GM18519 (cell line): ENCODE measurements at regions not wholly inside any gene's neighbourhood (a gene's known extent, or its start where the extent isn't known, plus 50 kb on each side); places are given as distances from the start of the nearest gene placed in this dataset.

Source experiments
- ATAC-seq: cut with Tn5 transposase; IDR thresholded peaks from one replicate; pipeline ENCODE4 v1.9.1; 2021; ENCODE audit warnings: mild to moderate bottlenecking, moderate library complexity; ENCODE audit not compliant: unreplicated experiment, low FRiP score

DNA sequence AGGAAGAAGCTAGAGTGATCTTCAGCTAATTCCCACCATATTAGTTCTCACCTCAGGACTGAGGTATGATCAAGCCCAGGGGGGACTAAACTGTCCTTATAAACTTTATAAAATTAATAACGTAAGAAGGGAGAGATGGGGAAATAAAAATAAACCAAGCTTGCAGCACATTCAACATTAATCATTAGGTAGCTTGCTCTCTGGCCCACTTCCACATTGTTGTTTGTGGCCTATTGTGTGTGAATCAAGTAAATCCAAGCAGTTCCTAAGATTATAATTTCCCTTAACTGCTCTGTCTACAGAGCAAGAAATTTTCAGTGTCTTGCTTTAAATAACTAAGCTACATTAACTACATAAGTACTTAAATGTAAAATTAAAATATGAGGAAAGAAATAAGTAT, 131.3 kb upstream of the ABCA1 start:
- no peak for ATAC-seq

DNA sequence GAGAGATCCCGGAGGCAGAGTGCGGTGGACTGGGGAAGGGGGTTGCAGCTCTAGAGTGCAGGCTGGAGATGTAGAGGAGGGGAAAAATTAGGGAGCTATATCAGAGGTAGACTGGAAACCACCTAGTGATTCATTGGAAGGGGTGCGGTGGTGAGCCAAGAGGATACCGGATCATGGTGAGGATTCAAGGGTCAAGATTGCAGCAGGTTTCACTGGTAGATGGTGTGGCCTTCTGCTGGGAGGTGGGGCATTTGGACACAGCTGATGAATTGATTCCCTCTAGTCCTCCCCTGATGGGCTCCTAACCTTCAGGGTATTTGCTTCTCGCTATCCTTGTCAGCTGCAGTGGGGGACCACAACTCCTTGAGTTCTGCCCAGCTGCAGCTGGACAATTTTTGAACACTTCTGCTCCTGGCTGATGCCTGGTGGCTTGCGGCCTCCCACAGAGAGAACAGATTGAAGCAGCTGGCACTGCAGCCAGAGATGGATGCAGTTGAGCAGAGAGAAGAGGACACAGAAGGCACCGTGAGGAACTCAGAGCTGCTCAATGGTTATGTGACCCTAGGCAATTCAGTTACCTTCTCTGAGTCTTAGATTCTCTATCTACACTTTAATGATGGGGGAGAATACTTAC, 134.4 kb upstream of the ABCA1 start:
- no peak for ATAC-seq

DNA sequence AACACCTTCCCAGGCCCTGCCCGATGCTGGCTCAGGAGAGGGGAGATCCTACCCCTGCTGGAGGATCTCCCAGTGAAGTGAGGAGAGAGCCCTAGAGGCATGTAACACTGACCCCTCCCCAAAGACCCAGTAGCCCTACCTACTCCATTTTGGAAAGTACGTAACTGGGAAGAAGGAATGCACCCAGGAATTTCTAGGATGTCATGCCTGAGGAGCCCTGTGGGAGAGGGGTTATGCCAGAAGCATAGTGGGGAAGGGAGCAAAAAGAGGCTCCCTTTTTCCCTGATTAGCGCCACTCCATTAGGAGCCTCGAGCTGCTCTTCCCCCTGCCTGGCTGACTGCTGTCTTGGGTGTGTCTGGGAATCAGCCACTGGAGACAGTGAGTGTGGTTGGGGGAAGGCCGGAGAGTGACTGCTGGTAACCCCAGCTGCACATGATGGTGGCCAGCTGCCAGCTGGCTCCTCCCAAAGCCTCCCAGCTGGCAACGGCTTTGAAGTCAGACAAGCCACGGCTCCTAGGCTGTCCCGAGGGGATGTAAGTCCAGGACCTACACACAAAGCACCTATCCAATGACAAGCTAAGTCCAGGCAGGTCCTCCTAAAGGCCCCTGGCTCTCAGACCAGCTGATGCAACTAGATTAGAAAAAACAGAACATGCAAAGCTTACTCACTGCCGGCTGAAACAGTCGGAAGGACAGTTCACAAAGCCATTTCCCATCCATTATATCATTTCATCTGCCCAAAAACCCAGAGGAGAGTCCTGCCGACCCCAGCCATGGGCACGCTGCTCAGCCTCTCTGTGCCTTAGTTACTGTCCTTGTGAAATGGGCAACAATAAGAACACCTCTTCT, 136.5 kb upstream of the ABCA1 start:
- no peak for ATAC-seq

DNA sequence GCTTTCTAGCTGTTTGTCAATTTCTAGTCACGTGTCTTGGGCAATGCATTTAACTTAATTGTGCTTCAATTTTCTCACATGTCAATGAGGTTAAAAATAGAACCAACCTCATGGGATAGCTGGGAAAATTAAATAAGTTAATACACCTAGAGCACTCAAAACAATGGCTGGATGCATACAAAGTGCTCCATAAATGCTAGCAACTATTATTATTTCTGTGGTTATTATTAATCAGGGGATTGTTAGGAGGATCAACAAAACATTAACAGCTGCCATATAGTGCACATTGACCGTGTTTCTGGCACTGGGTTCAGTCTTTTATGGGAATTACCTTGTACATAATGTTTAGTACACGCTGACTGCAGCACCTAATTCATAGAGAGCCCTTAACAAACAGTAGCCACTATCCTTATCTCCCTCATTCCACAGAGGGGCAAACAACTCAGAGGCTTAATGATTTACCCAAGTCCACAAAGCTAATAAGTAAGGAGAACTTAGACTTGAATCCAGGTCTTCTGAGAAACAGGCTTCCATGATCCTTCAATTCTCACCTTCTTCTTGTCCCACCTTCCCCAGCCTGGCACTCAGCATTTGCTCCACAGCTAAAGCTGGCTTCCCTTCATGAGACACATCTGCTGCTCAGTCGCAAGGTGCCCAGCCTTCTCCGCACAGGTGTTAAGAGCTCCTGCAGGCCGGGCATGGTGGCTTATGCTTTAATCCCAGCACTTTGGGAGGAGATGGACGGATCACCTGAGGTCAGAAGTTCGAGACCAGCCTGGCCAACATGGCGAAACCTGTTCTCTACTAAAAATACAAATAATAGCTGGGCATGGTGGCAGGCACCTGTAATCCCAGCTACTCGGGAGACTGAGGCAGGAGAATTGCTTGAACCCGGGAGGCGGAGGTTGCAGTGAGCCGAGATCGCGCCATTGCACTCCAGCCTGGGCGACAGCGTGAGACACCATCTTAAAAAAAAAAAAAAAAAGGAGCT, 137.4 kb upstream of the ABCA1 start:
- no peak for ATAC-seq

DNA sequence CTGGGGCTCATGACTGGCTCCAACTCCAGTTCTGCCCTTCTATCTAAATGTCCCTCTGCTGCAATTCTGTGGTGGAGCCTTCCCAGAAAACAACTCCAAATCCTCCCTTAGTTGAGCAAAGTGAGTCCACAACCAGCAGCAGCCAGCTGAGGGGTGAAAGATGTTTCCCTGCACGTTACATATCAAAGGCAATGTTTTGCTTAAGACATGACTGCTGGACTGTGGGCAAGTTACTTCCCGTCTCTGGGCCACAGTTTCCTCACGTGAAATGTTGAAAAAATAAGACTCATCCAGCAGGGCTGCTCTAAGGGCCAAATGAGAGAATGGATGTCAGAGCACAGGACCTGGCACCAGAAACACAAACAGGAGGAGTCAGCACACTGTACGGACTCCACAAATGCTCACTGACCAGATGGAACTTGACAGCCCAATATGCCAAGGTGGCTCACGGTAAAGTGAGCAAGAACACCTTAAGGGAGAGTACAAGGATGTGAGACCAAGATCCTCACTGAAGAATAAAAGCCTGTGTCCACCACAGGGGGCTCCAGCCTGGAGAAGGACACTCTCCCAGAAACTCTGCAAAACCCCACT, 138.4 kb upstream of the ABCA1 start:
- ATAC-seq = no peak

DNA sequence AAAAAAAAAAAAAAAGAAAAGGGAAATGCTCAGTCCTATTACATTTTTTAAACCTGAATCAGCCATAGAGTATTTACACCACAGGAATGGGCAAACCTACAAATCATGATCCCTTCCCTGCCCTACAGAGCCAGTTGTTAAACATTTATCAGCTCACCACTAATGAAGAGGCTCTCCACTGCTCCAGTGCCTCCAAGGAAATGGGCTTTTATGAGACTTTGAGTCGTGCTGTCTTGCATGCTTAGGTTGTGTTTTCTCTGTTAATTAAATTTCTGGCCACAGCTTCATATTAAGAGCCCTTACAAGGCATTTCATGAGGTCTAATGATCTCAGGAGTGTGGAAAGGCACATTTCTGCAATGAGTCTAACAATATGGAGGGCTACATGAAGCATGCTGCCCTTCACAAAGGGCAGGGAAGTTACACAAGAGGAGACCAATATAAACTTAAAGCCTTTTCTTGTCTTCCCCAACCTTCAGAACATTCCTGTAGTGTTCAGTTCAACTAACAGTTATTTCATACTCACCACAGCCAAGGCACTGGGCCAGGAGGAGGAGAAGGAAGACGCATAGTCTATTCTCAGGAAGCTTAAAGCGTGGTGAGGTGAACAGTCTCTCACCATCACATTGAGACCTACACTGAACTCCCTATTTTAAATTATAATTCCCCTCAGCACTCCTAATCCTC, 140.1 kb upstream of the ABCA1 start:
- ATAC-seq = no peak

DNA sequence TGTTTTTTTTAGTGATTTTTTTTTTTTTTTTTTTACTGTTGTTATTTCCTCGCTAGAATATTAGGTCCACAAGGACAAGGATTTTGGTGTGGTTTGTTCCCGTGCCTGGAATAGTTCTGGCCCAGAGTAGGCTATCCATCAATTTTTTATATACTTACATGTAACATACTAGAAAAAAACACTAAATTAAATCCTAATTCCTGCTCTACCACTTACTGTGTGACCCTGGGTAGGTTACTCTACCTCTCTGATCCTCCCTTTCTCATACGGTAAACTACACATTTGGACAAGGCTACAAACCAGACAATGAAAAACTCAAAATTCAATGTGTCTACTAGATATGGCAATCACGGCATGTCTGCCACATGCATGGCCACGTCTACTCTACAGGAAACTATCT, 141.3 kb upstream of the ABCA1 start:
- no peak for ATAC-seq

DNA sequence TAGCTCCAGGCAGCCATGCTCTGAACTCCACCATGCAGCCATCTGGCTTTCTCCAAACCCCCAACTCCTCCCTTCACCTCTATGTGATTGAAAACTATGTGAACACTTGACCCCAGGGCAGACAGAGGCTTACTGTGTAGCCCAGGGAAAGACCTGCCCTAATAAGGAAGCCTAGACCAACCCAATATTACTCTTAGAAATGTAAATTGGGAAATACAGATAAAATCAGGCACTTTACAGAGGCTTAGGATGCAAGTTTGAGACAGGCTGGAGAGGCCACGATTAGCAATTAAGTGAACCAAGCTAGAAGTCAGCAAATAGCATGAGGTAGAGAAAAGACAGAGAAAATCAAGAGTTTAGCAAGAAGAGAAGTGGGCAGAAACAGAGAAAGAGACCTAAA, 141.7 kb upstream of the ABCA1 start:
- no peak for ATAC-seq

DNA sequence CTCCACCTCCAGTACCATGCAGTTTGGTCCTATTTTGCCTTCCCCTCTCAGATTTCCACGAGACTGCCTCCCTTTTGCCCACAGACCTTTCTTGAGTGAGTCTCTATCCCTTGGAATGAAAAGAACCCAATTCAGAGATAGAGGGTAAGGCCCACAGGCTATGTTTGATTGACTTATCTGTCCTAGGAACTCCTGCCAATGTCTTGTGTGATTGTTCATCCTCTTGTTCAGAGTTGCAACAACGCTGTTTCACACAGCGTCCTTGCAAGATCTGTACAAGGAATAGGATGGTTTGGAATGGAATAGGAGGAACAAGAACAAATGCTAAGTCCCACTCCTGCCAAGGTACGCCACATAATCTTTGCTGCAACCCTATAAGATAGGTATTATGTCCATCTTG, 142.2 kb upstream of the ABCA1 start:
- ATAC-seq = no peak

DNA sequence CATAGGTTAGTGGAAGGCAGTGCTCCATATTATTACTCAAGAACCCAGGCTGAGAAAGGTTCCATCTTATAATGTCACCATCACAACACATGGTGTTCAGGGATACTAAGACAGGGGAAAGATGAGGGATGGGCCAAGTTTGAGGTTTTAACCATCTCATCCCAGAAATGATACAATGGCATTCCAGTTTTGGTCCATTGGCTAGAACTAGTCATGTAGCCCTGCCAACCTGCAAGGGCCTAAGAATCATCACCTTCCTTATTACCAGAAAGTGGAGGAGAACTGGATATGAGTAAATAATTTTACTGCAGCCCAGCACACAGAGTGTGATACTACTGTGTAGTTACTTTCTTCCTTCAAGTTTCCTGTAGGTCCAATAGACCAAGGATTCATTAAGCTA, 144.5 kb upstream of the ABCA1 start:
- no peak for ATAC-seq

DNA sequence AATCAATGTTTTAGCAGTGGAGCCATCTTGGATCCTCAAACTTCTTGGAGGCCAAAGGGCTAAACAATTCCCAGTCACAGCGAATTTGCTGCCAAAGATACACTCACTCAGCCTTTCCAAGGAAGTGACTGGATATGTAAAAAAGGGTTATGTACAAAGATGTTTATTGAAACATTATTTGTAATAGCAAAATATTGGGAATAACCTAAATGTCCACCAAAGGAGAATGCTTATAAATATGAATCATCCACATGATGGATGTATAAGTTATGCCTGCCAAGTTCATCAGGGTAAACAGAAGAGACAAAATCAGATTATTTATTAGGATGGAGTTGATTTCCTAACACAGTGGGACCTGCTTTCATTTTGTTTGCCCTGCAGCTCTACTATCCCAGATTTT, 145.2 kb upstream of the ABCA1 start:
- no peak for ATAC-seq

DNA sequence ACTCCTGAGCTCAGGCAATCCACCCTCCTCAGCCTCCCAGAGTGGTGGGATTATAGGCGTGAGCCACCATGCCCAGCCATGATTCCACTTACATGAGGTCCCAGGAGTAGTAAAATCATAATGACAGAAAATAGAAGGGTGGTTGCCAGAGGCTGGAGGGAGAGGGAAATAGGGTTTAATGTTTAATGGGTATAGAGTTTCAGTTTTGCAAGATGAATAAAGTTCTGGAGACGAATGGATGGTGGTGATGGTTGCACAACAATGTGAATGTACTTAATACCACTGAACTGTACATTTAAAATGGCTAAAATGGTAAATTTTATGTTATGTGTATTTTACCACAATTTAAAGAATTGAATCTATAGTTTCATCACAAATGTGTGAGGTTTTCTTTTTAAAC, 146.5 kb upstream of the ABCA1 start:
- ATAC-seq = no peak

DNA sequence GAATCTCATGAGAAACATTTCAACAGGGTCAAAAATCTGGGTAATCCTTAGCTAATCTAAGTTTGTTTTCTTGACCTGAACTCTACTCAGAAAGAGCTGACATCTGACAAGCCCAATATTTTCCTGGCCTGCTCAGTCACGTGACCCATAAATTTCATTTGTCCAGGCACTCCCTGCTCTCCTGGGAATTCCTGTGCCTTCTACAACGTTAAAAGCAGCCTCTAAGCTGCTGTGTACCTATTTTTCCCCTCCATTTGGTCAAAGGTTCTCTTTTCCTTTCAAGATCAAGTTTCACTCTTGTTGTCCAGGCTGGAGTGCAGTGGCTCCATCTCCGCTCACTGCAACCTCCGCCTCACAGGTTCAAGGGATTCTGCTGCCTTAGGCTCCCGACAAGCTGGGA, 148.8 kb upstream of the ABCA1 start:
- no peak for ATAC-seq

DNA sequence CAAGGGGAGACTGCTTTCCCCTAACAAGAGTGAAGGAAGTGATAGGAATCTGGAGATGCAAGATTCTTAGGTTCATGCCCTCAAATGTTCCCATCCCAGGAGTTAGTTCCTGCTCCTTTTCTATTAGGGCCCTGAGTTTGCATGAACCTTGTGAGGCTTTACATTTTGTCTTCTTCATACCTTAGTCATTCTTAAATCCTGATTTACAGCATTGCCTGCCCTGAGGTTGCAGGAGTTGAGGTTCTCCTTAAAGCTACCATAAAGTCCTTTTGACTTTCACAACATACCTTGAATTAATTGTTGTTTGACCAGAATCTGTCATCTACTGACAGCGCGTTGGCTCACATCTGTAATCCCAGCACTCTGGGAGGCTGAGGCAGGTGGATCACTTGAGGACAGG, 151.5 kb upstream of the ABCA1 start:
- no peak for ATAC-seq

DNA sequence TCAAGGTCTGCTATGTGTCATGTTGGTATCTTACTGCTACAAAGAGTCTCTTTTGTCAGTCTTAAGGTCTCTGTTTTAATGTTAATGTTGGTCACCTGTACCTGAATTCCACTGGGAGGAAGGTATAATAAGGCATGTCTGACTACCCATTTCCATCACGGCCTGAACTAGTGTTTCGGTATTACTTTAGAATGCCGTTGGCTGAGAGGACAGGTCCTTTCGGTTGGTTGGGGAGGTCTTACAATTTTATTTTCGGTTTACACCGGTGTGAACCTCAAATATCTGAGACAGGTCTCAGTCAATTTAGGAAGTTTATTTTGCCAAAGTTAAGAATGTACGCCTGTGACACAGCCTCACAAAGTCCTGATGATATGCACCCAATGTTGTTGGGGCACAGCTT, 154.9 kb upstream of the ABCA1 start:
- no peak for ATAC-seq

DNA sequence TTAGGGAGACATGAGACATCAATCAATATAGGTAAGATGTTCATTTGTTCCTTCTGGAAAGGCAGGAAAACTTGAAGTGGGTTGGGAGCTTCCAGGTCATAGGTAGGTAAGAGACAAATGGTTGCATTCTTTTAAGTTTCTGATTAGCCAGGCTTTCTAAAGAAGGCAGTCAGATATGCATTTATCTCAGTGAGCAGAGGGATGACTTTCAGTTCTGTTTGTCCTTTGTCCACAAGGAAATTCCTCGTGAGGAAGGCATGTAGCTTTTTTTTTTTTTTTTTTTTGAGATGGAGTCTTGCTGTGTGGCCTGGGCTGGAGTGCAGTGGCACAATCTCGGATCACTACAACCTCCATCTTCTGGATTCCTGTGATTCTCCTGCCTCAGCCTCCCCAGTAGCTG, 155.3 kb upstream of the ABCA1 start:
- ATAC-seq = no peak

DNA sequence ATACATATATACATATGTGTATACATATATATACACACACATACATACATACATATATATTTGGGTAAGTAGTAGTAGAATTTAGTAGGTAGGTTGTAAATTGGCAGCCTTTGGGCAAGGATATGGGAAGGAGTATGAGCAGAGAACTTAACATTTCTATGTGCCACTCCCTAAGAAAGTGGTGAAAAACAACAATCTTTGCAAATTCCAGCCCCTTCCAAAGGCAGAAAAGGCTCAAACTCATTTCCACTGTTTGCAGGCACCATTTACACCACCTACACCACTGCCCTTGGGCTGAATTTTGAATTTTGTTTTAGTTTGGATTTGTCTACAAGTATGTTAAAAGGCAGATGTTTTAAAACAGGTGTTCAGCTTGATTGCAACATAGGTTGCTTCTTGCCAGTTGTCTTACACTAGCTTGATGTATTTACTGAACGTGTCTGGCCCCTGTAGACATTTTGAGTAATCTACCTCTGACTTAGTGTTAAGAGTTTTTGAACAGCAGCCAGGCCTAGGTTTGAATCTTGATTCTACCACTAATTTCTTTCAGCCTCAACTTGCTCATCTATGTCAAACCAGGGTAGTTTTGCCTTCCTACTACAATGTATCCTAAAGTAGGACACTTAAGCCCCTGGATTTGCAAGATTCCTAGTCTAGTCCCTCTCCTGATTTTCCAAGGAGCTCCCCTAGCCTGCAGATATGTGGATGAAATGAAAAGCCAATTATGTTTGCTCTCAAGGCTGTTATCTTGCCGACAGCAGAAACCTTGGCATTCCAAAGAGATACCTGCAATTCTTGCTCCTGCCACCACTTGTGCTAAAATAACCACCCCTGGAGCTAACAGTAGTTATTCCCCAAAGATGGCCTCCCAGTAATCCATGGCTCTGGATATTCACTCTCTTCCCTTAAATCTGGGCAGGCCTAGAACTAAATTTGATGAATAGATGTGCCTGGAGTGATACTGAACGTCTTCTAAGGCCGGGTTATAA, 156.2 kb upstream of the SLC44A1 start:
- ATAC-seq = no peak

DNA sequence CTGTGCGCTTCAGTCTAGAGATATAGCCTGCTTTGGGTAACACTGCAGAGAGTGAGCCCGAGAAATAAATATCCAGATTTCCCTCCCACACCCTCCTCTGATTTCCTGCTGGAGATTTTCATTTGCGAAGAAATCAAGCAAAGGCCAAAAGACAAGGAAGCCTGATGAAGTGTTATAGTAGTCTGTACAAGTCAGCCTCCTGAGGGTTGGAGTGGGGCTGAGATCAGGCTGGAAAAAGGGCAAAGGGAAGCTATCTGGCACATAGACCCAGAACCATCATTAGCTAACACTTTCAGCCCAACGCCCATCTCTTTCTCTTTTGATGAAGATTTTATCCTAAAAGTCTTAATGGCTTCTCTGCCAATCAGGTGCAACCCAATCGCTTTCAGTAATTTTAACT, 154.6 kb upstream of the SLC44A1 start:
- no peak for ATAC-seq

DNA sequence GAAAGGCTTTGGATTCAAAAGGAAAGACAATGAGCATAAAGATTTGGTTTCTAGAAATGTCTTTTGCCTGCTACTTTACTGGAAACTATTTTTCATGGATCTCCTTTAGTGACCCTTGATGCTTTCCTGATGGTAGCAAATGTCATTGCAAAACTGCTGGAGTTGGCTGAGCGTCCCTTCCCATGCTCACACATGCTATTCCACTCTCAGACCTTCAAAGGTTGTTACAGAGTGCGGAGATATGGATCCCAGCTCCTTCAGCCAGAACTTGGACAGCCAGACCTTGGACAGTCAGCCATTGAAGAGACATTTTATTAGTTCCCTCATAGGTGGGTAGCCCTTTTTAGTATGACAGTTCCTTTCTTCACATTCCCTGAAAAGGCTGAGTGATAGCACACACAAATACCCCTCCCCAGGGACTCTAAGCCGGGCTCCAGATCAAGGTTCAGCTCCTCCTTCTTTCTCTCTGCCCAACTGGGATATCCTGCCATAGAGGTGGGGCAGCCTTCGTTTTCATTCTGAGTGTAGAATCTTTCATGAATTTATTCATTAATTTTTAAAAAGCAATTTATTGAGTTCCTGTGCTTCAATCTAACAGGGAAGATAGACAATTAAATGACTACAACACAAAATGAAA, 153.3 kb upstream of the SLC44A1 start:
- ATAC-seq = no peak
